HEK293 (cell line): ENCODE measurements at regions not wholly inside any gene's neighbourhood (a gene's known extent, or its start where the extent isn't known, plus 50 kb on each side); places are given as distances from the start of the nearest gene placed in this dataset.

Experiments used
- CTCF ChIA-PET: fragments of 350-600 bp; formaldehyde crosslinking; extraction: SDS; loops from one replicate; lab custom pipeline; 2021; ENCODE audit warnings: antibody characterized with exemption; lab: Yijun Ruan, JAX
- POLR2A ChIA-PET: fragments of 300-600 bp; formaldehyde crosslinking; extraction: SDS; loops from one replicate; lab custom pipeline; 2020; ENCODE audit warnings: antibody characterized with exemption, inconsistent platforms; lab: Yijun Ruan, JAX
- H3K27ac ChIP-seq: fragments of 200-500 bp; sonication (Bioruptor generic); 2 replicates; pipeline ENCODE4 v1.5.1; 2014; ENCODE audit warnings: low read depth, low read length, control low read depth, inconsistent platforms; ENCODE audit errors: extremely low read depth
- H3K36me3 ChIP-seq, 2 experiments: fragments of 200-500 bp in 1 of 2; sonication (Bioruptor generic) in 1 of 2; 1 replicate in 1 of 2; 2 replicates in 1 of 2; pipeline ENCODE4 v1.5.1; 2014 to 2017; ENCODE audit warnings: inconsistent platforms in 2 of 2, low read length in 2 of 2; ENCODE audit not compliant: control insufficient read depth in 2 of 2, insufficient read depth in 1 of 2
- H3K4me1 ChIP-seq: fragments of 200-500 bp; sonication (Bioruptor generic); 2 replicates; pipeline ENCODE4 v1.5.1; 2014; ENCODE audit warnings: mild to moderate bottlenecking, low read length, inconsistent platforms; ENCODE audit not compliant: control insufficient read depth, insufficient read depth
- H3K4me3 ChIP-seq: 2 replicates; pipeline ENCODE4 v1.5.1; 2011; ENCODE audit warnings: low read depth, mild to moderate bottlenecking, control low read depth, low read length, moderate library complexity
- H3K9me3 ChIP-seq: fragments of 200-500 bp; sonication (Bioruptor generic); 2 replicates; pipeline ENCODE4 v1.5.1; 2014; ENCODE audit warnings: low read depth, low read length, inconsistent platforms; ENCODE audit not compliant: control insufficient read depth, insufficient read depth
- GLI4 ChIP-seq: fragments of 450-650 bp; formaldehyde crosslinking; IDR thresholded peaks from 2 replicates; pipeline ENCODE4 v1.5.1; 2016; ENCODE audit warnings: missing biosample characterization, missing genetic modification characterization
- HOXD13 ChIP-seq: sonication (generic); formaldehyde crosslinking; IDR thresholded peaks from 2 replicates; pipeline ENCODE4 v1.8.0; 2022; ENCODE audit warnings: missing genetic modification reagents, borderline replicate concordance
- PRDM10 ChIP-seq: fragments of 450-650 bp; formaldehyde crosslinking; IDR thresholded peaks from 2 replicates; pipeline ENCODE4 v1.5.1; 2016; ENCODE audit warnings: missing biosample characterization, missing genetic modification characterization
- SP7 ChIP-seq: fragments of 450-650 bp; formaldehyde crosslinking; IDR thresholded peaks from 2 replicates; pipeline ENCODE4 v1.5.1; 2016; ENCODE audit warnings: missing biosample characterization, missing genetic modification characterization
- ZNF112 ChIP-seq: fragments of 450-650 bp; formaldehyde crosslinking; IDR thresholded peaks from 2 replicates; pipeline ENCODE4 v1.5.0; 2017; ENCODE audit warnings: missing biosample characterization, missing genetic modification characterization
- ZNF138 ChIP-seq: fragments of 450-650 bp; formaldehyde crosslinking; IDR thresholded peaks from 2 replicates; pipeline ENCODE4 v1.5.1; 2016; ENCODE audit warnings: missing biosample characterization, missing genetic modification characterization, borderline replicate concordance
- ZNF146 ChIP-seq: fragments of 450-650 bp; formaldehyde crosslinking; IDR thresholded peaks from 2 replicates; pipeline ENCODE4 v1.5.1; 2016; ENCODE audit warnings: missing biosample characterization, missing genetic modification characterization
- ZNF174 ChIP-seq: fragments of 450-650 bp; formaldehyde crosslinking; IDR thresholded peaks from 2 replicates; pipeline ENCODE4 v1.5.0; 2017; ENCODE audit warnings: missing biosample characterization, mild to moderate bottlenecking, missing genetic modification characterization
- ZNF2 ChIP-seq: fragments of 450-650 bp; formaldehyde crosslinking; IDR thresholded peaks from 2 replicates; pipeline ENCODE4 v1.5.1; 2016; ENCODE audit warnings: missing biosample characterization, missing genetic modification characterization
- ZNF311 ChIP-seq: fragments of 450-650 bp; formaldehyde crosslinking; IDR thresholded peaks from 2 replicates; pipeline ENCODE4 v1.5.1; 2017; ENCODE audit warnings: missing biosample characterization, missing genetic modification characterization, borderline replicate concordance
- ZNF324 ChIP-seq: fragments of 450-650 bp; formaldehyde crosslinking; IDR thresholded peaks from 2 replicates; pipeline ENCODE4 v1.5.1; 2016; ENCODE audit warnings: missing biosample characterization, missing genetic modification characterization
- ZNF473 ChIP-seq: fragments of 450-650 bp; formaldehyde crosslinking; IDR thresholded peaks from 2 replicates; pipeline ENCODE4 v1.5.1; 2017; ENCODE audit warnings: missing biosample characterization, missing genetic modification characterization
- ZNF521 ChIP-seq: fragments of 450-650 bp; formaldehyde crosslinking; IDR thresholded peaks from 2 replicates; pipeline ENCODE4 v1.5.1; 2017; ENCODE audit warnings: missing biosample characterization, mild to moderate bottlenecking, missing genetic modification characterization
- ZNF529 ChIP-seq: fragments of 450-650 bp; formaldehyde crosslinking; IDR thresholded peaks from 2 replicates; pipeline ENCODE4 v1.5.1; 2017; ENCODE audit warnings: missing genetic modification characterization, missing biosample characterization; ENCODE audit not compliant: insufficient replicate concordance
- ZNF530 ChIP-seq: fragments of 450-650 bp; formaldehyde crosslinking; IDR thresholded peaks from 2 replicates; pipeline ENCODE4 v1.5.1; 2016; ENCODE audit warnings: low read depth, missing biosample characterization, missing genetic modification characterization
- ZNF596 ChIP-seq: fragments of 450-650 bp; IDR thresholded peaks from 2 replicates; pipeline ENCODE4 v1.5.0; 2018; ENCODE audit warnings: missing biosample characterization, mild to moderate bottlenecking, missing genetic modification characterization, moderate library complexity
- TF ChIP-seq, protein P1 (sequence below): fragments of 450-650 bp; formaldehyde crosslinking; IDR thresholded peaks from 2 replicates; pipeline ENCODE4 v1.5.1; 2017; ENCODE audit warnings: missing biosample characterization, missing genetic modification characterization

GRCh38 chr11:59283311-59283710, 70.6 kb upstream of the MPEG1 start (continued):
- TF ChIP-seq PRDM10 (tag by site-specific recombination) (no peak), ZNF311 (no peak), ZNF529 (tag by site-specific recombination) (no peak), ZNF473 (tag by site-specific recombination) (no peak), ZNF112 (no peak), ZNF138 (no peak), ZNF324 (tag by site-specific recombination) (no peak)
- TF ChIP-seq, protein P1, sequence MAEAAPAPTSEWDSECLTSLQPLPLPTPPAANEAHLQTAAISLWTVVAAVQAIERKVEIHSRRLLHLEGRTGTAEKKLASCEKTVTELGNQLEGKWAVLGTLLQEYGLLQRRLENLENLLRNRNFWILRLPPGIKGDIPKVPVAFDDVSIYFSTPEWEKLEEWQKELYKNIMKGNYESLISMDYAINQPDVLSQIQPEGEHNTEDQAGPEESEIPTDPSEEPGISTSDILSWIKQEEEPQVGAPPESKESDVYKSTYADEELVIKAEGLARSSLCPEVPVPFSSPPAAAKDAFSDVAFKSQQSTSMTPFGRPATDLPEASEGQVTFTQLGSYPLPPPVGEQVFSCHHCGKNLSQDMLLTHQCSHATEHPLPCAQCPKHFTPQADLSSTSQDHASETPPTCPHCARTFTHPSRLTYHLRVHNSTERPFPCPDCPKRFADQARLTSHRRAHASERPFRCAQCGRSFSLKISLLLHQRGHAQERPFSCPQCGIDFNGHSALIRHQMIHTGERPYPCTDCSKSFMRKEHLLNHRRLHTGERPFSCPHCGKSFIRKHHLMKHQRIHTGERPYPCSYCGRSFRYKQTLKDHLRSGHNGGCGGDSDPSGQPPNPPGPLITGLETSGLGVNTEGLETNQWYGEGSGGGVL (tag by site-specific recombination), result no peak
- TF ChIP-seq, all 188 proteins: peak for 0

- no peak overlapping the region for H3K4me3 ChIP-seq
- no peak overlapping the region for H3K27ac ChIP-seq
- H3K9me3 ChIP-seq, result no peaks in the 10 kb centered on the region
- TF ChIP-seq ZNF530 (tag by site-specific recombination) (no peak), ZNF521 (tag by site-specific recombination) (no peak), ZNF596 (tag by site-specific recombination) (no peak), ZNF146 (tag by site-specific recombination) (no peak), ZNF473 (tag by site-specific recombination) (no peak), ZNF2 (tag by site-specific recombination) (no peak), GLI4 (tag by site-specific recombination) (no peak), ZNF174 (tag by site-specific recombination) (no peak)
- TF ChIP-seq, all 188 proteins: peak for 0
- no peaks in the 10 kb centered on the region for H3K4me1 ChIP-seq
- H3K36me3 ChIP-seq, result no peaks in the 10 kb centered on the region
- CTCF ChIA-PET, result interaction anchor here (1.3 kb wide), 1 partner anchor 110 kb away, joined by 5 read pairs; no protein-coding TSS in a partner anchor
- POLR2A ChIA-PET, result no interaction called here
These were observed 68.5 kb upstream of the MPEG1 start for GRCh38 chr11:59281177-59281576.

- Histone ChIP-seq H3K27ac (no peak overlapping the region), H3K4me3 (no peak overlapping the region), H3K9me3 (no peaks in the 10 kb centered on the region), H3K36me3 (no peaks in the 10 kb centered on the region), H3K4me1 (no peaks in the 10 kb centered on the region)
- no peak for TF ChIP-seq SP7 (tag by site-specific recombination)
- TF ChIP-seq HOXD13 (CRISPR knock-in tag), result no peak
- no peak for TF ChIP-seq ZNF530 (tag by site-specific recombination)
- POLR2A ChIA-PET, result no interaction called here
- CTCF ChIA-PET, result interaction anchor here (1.0 kb wide), 1 partner anchor 10 kb away, joined by 3 read pairs; no protein-coding TSS in a partner anchor
These were observed 60.7 kb upstream of the MPEG1 start for GRCh38 chr11:59273373-59273841.
